ENCODE measurements at regions not wholly inside any gene's neighbourhood (a gene's known extent, or its start where the extent isn't known, plus 50 kb on each side); places are given as distances from the start of the nearest gene placed in this dataset.
"Not testable (repeated sequence)": the region's sequence is repeated elsewhere in the genome, so short reads cannot be mapped to it uniquely, and the experiment has no call there.

DNA sequence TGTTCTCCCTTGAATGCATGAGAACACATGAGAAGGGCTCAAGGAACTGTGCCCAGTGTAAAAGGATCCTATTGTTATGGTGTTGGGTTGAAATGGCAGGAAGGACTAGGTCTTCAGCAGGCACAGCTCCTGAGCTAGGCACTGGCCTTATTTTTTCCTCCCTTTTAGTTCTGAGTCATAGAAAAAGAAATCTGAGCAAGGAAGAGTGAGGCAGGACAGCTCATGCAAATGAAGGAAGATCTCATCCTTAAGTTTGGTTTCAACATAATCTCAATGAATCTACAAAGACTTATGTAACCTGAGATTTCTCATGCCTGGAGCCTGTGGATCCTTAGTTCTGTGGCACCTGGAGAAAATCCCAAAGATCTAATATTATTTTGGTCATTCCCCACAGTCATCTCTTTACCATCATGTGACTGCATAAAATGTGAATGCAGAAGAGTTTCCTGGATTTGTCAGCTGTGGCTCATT, 188.6 kb upstream of the TBL1XR1 start:
- H3K4me1 ChIP-seq, result no peaks in the 10 kb centered on the region
- intact Hi-C loops (cut with DNase I), result no loop called here
- peaks cover 0 to 4% of the 10 kb centered on the region in 2 donors for H3K9me3 ChIP-seq
- TF ChIP-seq, protein P1, sequence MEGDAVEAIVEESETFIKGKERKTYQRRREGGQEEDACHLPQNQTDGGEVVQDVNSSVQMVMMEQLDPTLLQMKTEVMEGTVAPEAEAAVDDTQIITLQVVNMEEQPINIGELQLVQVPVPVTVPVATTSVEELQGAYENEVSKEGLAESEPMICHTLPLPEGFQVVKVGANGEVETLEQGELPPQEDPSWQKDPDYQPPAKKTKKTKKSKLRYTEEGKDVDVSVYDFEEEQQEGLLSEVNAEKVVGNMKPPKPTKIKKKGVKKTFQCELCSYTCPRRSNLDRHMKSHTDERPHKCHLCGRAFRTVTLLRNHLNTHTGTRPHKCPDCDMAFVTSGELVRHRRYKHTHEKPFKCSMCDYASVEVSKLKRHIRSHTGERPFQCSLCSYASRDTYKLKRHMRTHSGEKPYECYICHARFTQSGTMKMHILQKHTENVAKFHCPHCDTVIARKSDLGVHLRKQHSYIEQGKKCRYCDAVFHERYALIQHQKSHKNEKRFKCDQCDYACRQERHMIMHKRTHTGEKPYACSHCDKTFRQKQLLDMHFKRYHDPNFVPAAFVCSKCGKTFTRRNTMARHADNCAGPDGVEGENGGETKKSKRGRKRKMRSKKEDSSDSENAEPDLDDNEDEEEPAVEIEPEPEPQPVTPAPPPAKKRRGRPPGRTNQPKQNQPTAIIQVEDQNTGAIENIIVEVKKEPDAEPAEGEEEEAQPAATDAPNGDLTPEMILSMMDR (IDR thresholded peaks at IDR 0.05), result no peak
- no peak overlapping the region for H3K27ac ChIP-seq
- no peaks in the 10 kb centered on the region for H3K27me3 ChIP-seq
- no peak overlapping the region for H3K4me3 ChIP-seq
- DNase-seq (ENCODE audit: low spot score in 2 of 2), result no peak
- H3K36me3 ChIP-seq, result no peaks in the 10 kb centered on the region

DNA sequence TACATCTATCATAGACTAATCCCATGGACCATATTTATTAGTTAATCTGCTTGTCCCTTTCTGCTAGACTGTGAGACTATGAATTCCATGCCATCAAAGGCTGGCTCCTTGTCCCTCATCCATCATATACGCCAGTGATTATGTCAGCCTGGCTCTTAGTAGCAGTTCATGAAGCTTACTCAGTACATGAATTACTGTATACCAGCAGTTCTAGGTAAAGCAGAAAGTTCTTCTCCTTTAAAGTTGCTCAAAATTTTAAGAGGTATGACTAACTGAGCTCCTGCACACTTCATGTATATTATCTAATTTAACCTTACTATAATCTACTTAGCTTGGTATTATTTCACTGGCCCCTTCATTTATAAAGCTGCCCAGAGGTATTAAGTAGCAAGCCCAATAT, 190.9 kb upstream of the TBL1XR1 start:
- DNase-seq (ENCODE audit: low spot score in 2 of 2), result no peak
- TF ChIP-seq, protein P1 (IDR thresholded peaks at IDR 0.05), result no peak
- Histone ChIP-seq H3K4me1 (no peaks in the 10 kb centered on the region), H3K4me3 (no peak overlapping the region), H3K36me3 (no peaks in the 10 kb centered on the region), H3K9me3 (no peaks in the 10 kb centered on the region), H3K27ac (no peak overlapping the region), H3K27me3 (no peaks in the 10 kb centered on the region)
- intact Hi-C loops (cut with DNase I), result no loop called here

DNA sequence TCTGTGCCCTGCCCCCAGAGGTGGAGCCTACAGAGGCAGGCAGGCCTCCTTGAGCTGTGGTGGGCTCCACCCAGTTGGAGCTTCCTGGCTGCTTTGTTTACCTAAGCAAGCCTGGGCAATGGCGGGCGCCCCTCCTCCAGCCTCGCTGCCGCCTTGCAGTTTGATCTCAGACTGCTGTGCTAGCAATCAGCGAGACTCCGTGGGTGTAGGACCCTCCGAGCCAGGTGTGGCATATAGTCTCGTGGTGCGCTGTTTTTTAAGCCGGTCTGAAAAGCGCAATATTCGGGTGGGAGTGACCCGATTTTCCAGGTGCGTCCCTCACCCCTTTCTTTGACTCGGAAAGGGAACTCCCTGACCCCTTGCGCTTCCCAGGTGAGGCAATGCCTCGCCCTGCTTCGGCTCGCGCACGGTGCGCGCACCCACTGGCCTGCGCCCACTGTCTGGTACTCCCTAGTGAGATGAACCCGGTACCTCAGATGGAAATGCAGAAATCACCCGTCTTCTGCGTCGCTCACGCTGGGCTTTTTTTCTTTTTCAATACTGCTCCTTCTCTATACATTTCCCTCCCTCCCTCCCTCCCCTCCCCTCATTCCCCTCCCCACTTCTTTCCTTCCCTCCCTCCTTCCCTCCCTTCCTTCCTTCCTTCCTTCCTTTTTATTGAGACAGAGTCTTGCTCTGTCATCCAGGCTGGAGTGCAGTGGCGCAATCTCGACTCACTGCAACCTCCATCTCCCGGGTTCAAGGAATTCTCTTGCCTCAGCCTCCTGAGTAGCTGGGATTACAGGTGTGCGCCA, 197.1 kb upstream of the TBL1XR1 start:
- DNase-seq (ENCODE audit: low spot score in 2 of 2); H3K4me3 ChIP-seq; H3K36me3 ChIP-seq; H3K27ac ChIP-seq; H3K9me3 ChIP-seq; H3K27me3 ChIP-seq; H3K4me1 ChIP-seq; intact Hi-C loops (cut with DNase I): not testable (repeated sequence)

DNA sequence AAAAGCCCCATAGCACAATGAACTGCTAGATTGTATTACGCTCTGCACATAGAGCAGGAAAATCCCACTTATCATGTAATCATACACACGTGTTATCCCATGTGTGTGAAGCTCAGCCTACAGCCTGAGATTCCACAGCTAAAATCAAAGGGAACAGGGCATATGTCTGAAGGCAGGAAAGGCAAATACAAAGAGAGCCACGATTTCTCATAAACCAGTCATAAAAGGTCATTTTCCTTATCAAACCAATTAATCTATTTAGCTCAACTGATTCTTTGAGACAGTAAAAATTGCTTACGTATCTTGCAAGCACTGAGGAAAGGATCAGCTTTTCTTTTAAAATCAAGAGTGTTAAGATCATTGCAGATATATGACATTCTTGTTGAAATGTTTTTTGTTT, 199.5 kb upstream of the TBL1XR1 start:
- intact Hi-C loops (cut with DNase I), result no loop called here
- Histone ChIP-seq H3K27me3 (no peaks in the 10 kb centered on the region), H3K4me3 (no peak overlapping the region), H3K4me1 (no peaks in the 10 kb centered on the region), H3K27ac (no peak overlapping the region), H3K36me3 (no peaks in the 10 kb centered on the region), H3K9me3 (no peaks in the 10 kb centered on the region)
- no peak for DNase-seq (ENCODE audit: low spot score in 2 of 2)
- TF ChIP-seq, protein P1 (IDR thresholded peaks at IDR 0.05), result no peak

DNA sequence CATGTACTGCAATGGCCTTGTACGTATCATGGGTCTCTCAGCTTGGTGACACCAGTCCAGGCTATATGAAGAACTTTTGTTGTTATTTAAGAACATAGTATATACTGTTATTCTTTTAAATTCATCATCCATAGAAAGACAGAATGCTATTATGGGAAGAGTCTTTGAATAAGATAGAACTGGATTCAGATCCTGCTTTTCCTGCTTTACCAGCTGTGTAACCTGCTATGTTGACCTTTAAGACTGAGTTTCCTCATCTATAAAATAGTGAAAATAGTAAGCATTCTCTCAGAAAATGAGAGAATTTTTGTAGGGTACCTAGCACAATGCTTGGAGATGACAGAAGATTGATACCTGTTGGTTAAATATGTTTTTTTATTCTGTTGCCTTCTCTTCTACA, 204.1 kb upstream of the TBL1XR1 start:
- DNase-seq (ENCODE audit: low spot score in 2 of 2), result no peak
- H3K36me3 ChIP-seq, result no peaks in the 10 kb centered on the region
- TF ChIP-seq, protein P1 (IDR thresholded peaks at IDR 0.05), result no peak

DNA sequence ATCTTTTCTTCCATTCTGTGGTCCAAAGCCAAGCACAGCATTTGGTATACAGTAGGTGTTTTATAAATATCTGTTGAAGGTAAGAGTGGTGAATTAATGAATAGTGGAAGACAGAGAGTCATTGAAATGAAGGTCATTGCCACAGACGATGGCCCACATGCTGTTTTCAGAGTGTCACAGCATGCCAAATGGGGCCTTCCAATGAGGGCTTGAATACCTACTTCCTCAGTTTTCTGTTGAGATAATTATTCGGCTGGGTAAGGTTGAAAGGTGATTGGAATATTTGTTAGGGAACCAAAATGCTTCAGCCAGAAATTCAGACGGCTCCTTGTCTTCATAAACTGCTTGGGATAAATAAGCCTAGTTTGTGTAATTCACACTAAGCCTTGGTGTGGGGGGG, 205.3 kb upstream of the TBL1XR1 start:
- Histone ChIP-seq H3K4me3 (no peak overlapping the region), H3K27me3 (no peaks in the 10 kb centered on the region), H3K9me3 (no peaks in the 10 kb centered on the region), H3K4me1 (no peaks in the 10 kb centered on the region), H3K36me3 (no peaks in the 10 kb centered on the region), H3K27ac (no peak overlapping the region)
- TF ChIP-seq, protein P1 (IDR thresholded peaks at IDR 0.05), result no peak
- DNase-seq (ENCODE audit: low spot score in 2 of 2), result no peak
- intact Hi-C loops (cut with DNase I), result no loop called here

More for the DNA sequence above, 204.1 kb upstream of the TBL1XR1 start:
- H3K4me3 ChIP-seq, result no peak overlapping the region
- intact Hi-C loops (cut with DNase I), result no loop called here
- H3K27me3 ChIP-seq, result no peaks in the 10 kb centered on the region
- no peak overlapping the region for H3K27ac ChIP-seq
- no peaks in the 10 kb centered on the region for H3K9me3 ChIP-seq
- no peaks in the 10 kb centered on the region for H3K4me1 ChIP-seq

Measured in ascending aorta (tissue), 2 donors.